Activated naive CD8-positive, alpha-beta T cell treated with anti-CD3 and anti-CD28 coated beads, Interleukin-2, amount 50 U/mL, for 24 hours (primary cell): ENCODE measurements at regions not wholly inside any gene's neighbourhood (a gene's known extent, or its start where the extent isn't known, plus 50 kb on each side); places are given as distances from the start of the nearest gene placed in this dataset.

Source experiments
- ATAC-seq: fragments of 150-1000 bp; cut with Tn5 transposase; one replicate; pipeline ENCODE4 v1.10.0; 2021
- DNase-seq: peaks from one replicate; pipeline ENCODE4 v3.0.0; 2021
- H3K27ac Mint-ChIP-seq: one replicate; pipeline ENCODE4 v1.8.0; 2021; ENCODE audit warnings: mild to moderate bottlenecking, mixed read lengths
- H3K27me3 Mint-ChIP-seq: one replicate; pipeline ENCODE4 v1.8.0; 2021; ENCODE audit warnings: mixed read lengths
- H3K36me3 Mint-ChIP-seq: one replicate; pipeline ENCODE4 v1.8.0; 2021; ENCODE audit warnings: low read depth, mixed read lengths
- H3K4me1 Mint-ChIP-seq: one replicate; pipeline ENCODE4 v1.8.0; 2021; ENCODE audit warnings: mixed read lengths
- H3K4me3 Mint-ChIP-seq: one replicate; pipeline ENCODE4 v1.8.0; 2021; ENCODE audit warnings: mild to moderate bottlenecking, moderate library complexity, mixed read lengths
- H3K9me3 Mint-ChIP-seq: one replicate; pipeline ENCODE4 v1.8.0; 2021; ENCODE audit warnings: mixed read lengths

DNA sequence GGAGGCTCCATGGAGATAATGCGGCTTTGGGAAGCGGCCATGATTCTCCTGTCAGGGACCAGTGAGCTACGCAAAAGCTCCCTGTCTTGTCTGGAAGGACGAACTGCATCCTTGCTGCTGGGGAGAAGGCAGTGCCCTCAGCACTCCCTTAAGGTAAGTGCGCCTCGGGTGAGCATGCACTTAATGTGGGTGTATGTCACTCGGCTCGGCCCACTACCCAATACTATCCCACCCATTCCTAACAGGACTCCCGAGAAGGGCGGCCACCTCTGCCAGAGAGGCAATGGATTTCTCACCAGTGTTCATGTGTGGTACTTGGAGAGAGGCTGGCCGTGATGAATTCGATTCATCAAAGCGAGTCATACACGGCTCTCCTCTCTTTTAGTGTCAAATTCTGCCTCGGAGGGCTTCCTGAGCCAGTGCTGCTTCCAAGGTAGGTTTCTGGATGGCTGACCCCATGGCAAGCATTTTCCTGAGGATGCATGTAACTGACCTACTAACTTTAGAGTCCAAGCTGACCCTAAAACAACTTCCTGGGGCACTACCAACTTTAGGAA is 151.7 kb upstream of the RTL1 start:
- H3K27me3 Mint-ChIP-seq, result no peaks in the 10 kb centered on the region
- no peak overlapping the region for H3K4me3 Mint-ChIP-seq
- peaks cover 17% of the 10 kb centered on the region for H3K9me3 Mint-ChIP-seq
- H3K36me3 Mint-ChIP-seq, result peaks cover 2% of the 10 kb centered on the region
- no peaks in the 10 kb centered on the region for H3K4me1 Mint-ChIP-seq
- ATAC-seq (no peak), DNase-seq (no peak)
- no peak overlapping the region for H3K27ac Mint-ChIP-seq

DNA sequence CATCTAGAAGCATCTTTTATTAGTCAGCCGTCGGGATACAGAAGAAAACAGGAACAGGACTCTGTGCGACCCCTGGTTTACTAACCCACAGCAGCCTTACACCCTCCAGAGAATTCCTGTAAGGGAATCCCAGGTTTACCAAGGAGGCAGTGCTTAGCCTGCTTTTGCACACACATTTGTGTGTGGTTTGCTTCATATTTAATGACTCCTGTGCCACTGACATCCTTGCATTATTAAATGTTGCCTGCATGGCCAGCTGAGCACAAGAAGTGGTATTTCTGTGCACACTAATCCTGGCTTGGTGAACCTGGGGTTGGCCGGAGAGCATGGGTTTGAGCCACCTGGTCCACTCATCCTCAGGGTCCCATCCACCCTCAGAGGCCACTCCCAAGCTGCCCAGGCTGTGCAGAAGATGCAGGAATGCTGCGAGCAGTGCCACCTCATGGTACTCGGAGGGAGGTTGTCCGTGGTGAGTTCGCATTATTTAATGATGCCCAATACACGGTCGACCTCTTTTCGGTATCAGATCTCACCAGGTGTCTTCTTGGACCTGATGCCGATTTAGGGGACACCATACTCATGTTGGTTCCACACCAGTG is 152.4 kb upstream of the RTL1 start:
- Mint-ChIP-seq H3K27ac (no peak overlapping the region), H3K4me3 (no peak overlapping the region), H3K4me1 (no peaks in the 10 kb centered on the region), H3K36me3 (peaks cover 2% of the 10 kb centered on the region), H3K27me3 (no peaks in the 10 kb centered on the region), H3K9me3 (peaks cover 17% of the 10 kb centered on the region)
- no peak for DNase-seq
- no peak for ATAC-seq

DNA sequence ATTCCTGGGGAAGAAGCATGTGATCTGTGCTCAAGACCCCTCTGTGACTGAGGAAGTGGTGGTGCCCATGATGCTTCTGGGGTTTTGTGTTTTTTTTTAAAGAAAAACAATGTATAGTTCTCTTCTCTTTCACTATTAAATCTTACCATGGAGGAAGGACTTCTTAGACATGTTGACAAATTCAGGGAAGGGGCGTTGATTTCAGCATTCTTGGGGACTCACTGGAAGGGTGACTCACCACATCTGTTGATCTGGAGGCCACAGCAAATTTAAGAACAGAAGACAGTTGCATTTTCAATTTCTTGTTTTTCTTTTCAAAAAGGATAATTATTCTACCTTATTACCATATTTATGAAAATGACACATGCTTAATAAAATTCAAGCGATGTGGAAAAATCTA is 152.9 kb upstream of the RTL1 start:
- no peaks in the 10 kb centered on the region for H3K27me3 Mint-ChIP-seq
- H3K4me1 Mint-ChIP-seq, result no peaks in the 10 kb centered on the region
- H3K9me3 Mint-ChIP-seq, result peaks cover 17% of the 10 kb centered on the region
- no peak overlapping the region for H3K27ac Mint-ChIP-seq
- ATAC-seq (no peak), DNase-seq (no peak)
- no peak overlapping the region for H3K4me3 Mint-ChIP-seq
- H3K36me3 Mint-ChIP-seq, result peaks cover 2% of the 10 kb centered on the region

DNA sequence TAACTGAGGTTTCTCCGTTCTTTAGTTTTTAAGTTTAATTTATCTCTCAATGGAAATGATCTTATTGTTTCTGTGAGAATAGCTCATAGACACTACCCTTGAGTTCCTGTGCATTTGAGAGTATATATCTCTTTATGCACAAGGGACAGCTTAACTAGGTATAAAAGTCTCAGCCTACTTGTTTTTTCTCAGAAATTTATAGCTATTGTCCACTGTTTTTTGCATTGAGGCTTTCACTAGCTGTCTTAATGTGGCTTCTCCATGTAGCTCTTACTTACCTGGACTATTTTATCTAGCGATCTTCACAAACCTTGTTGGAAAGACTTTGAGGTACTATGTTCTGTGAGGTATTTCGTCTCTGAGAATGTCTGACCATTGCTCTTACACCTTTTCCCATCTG is 153.9 kb upstream of the RTL1 start:
- peaks cover 17% of the 10 kb centered on the region for H3K9me3 Mint-ChIP-seq
- H3K4me1 Mint-ChIP-seq, result no peaks in the 10 kb centered on the region
- H3K36me3 Mint-ChIP-seq, result peaks cover 2% of the 10 kb centered on the region
- H3K27ac Mint-ChIP-seq, result no peak overlapping the region
- no peaks in the 10 kb centered on the region for H3K27me3 Mint-ChIP-seq
- H3K4me3 Mint-ChIP-seq, result no peak overlapping the region
- no peak for ATAC-seq
- DNase-seq, result no peak

DNA sequence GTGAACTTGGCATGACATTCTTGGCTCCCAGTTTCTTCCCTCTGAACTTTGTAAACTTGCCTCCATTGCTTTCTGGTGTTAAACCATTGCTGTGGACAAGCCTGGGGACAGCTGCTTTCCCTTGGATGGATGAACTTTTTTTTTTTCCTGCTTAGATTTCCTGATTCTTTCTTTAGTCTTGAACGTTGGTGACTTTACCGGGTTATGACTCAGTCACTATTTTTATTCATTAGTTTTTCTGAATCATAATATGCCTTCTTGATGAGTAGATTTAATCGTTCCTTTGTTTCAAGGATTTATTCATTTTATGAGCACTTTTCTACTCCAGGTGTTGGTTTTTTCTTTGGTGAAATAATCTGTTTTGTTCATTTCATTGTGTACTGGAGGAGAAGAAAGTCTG is 155.0 kb upstream of the RTL1 start:
- Mint-ChIP-seq H3K36me3 (peaks cover 2% of the 10 kb centered on the region), H3K4me3 (no peak overlapping the region), H3K9me3 (peaks cover 17% of the 10 kb centered on the region), H3K27me3 (no peaks in the 10 kb centered on the region), H3K27ac (no peak overlapping the region), H3K4me1 (no peaks in the 10 kb centered on the region)
- no peak for DNase-seq
- no peak for ATAC-seq

DNA sequence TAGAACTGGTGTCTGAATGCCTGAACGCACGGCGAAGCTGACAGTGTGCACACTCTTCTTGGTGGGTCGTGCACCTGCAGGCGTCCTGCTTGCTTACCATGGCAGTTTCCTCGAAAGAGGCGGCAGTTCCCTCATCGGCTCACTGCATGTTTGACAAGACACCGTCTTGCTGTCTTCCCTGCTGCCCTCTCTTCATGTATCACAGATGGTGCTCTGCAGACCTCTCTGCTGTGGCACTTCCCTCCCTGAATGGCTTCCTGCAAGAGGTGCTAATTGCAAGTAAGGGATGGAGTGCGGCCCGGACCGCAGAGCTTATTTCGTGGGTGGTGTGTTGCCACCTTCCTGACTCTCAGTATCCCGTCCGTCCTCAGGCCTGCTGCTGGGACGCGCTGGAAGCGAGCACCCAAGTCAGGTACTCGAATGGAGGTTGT is 156.7 kb upstream of the RTL1 start:
- Mint-ChIP-seq H3K9me3 (peaks cover 17% of the 10 kb centered on the region), H3K27me3 (no peaks in the 10 kb centered on the region), H3K27ac (no peak overlapping the region), H3K4me1 (no peaks in the 10 kb centered on the region), H3K36me3 (peaks cover 2% of the 10 kb centered on the region), H3K4me3 (no peak overlapping the region)
- DNase-seq (no peak), ATAC-seq (no peak)

DNA sequence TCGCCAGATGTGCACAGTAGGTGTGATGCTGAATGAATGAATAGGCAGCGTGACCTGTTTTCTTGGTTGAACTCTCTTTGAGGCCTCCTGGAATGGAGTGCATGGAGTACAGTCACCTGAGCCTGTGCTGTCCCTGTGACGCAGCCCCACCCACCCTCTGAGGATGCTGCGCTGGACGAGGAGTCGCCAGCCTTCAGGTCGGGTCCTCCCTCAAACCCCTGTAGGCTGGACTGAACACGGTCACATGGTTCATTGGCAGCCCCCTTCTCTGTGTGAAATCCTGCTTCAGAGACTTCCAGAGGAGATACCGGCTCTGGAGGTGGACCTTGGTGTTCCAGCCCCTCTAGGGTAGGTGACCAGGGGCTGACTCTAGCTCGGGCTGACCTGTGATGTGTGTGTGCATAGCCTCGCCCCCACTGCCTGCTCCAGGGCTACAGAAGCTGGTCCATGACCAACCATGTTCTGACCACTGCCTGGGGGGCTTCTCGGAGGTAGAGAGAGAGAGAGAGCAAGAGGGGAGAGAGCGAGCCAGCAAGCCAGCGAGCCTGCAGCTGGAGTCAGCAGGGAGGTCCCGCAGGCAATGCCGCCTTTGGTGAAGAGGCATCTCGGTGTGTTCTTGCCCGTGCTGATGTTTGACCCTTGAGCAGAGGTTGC is 158.0 kb upstream of the RTL1 start:
- H3K27ac Mint-ChIP-seq, result no peak overlapping the region
- no peaks in the 10 kb centered on the region for H3K27me3 Mint-ChIP-seq
- no peaks in the 10 kb centered on the region for H3K4me1 Mint-ChIP-seq
- DNase-seq (no peak), ATAC-seq (no peak)
- no peak overlapping the region for H3K4me3 Mint-ChIP-seq
- peaks cover 2% of the 10 kb centered on the region for H3K36me3 Mint-ChIP-seq
- H3K9me3 Mint-ChIP-seq, result peaks cover 14% of the 10 kb centered on the region

DNA sequence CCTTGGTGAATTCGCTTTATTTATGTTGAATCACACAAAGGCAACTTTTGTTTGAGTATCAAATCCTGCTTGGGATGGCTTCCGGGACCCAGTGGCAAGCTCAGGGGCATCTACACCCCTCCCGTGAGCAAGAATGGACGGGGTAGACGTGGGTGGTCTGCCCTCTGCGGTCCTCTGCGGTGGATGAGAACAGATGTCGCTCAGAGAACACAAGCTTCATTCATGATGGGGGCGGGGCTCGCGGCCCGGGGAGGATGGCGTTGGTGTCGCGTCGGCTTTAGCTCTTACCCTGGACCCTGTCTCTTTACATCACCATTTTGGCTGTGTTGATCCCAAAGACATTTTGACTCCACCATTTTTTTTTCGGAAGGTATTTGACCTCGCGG is 158.5 kb upstream of the RTL1 start:
- DNase-seq (no peak), ATAC-seq (no peak)
- Mint-ChIP-seq H3K27me3 (no peaks in the 10 kb centered on the region), H3K9me3 (peaks cover 13% of the 10 kb centered on the region), H3K36me3 (peaks cover 2% of the 10 kb centered on the region), H3K27ac (no peak overlapping the region), H3K4me1 (no peaks in the 10 kb centered on the region), H3K4me3 (no peak overlapping the region)

DNA sequence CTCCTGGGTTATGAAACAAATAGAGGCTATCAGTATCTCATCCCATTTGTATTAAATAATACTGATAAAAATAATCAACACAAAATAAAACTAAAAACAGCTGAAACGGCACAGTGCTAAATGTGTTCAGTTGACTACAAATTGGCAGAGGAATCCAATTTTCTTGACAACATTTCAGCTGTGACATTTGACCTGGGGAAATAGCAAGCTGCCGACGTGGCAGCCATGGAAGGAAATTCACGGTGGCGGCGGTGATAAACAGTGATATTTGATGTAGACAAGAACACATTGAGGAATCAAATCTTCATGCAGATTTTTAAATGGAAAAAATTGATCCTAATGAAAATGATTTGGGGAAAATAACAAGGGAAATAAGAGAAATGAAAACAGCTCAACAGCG is 159.1 kb upstream of the RTL1 start:
- Mint-ChIP-seq H3K4me1 (no peaks in the 10 kb centered on the region), H3K27me3 (peaks cover under 1% of the 10 kb centered on the region)
- no peak for ATAC-seq

DNA sequence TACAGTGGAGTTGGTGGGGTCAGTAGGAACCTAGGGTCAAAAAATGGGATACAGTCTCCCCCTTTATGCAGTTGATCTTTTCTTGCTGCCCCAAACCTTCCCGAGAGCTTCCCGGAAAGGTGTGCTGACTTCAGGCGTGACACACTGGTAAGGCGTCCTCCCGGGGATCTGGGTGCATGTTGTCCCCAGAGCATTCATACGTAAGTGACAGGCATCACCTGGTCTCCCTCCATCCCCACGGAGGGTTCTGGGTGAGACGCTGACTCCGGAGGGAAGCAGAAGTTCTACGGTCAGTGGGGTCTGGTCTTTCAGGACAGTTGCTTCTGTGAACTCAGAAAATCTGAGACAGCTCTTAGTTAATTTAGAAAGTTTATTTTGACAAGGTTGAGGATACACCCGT is 159.6 kb upstream of the RTL1 start:
- peaks cover 4% of the 10 kb centered on the region for H3K9me3 Mint-ChIP-seq
- H3K27me3 Mint-ChIP-seq, result peaks cover 1% of the 10 kb centered on the region
- ATAC-seq, result no peak
- no peaks in the 10 kb centered on the region for H3K4me1 Mint-ChIP-seq
- DNase-seq, result no peak
- no peak overlapping the region for H3K27ac Mint-ChIP-seq
- peaks cover under 1% of the 10 kb centered on the region for H3K36me3 Mint-ChIP-seq
- no peak overlapping the region for H3K4me3 Mint-ChIP-seq

More for the DNA sequence above, 159.1 kb upstream of the RTL1 start:
- no peak overlapping the region for H3K27ac Mint-ChIP-seq
- H3K9me3 Mint-ChIP-seq, result peaks cover 10% of the 10 kb centered on the region
- no peak overlapping the region for H3K4me3 Mint-ChIP-seq
- H3K36me3 Mint-ChIP-seq, result peaks cover 2% of the 10 kb centered on the region
- DNase-seq, result no peak

DNA sequence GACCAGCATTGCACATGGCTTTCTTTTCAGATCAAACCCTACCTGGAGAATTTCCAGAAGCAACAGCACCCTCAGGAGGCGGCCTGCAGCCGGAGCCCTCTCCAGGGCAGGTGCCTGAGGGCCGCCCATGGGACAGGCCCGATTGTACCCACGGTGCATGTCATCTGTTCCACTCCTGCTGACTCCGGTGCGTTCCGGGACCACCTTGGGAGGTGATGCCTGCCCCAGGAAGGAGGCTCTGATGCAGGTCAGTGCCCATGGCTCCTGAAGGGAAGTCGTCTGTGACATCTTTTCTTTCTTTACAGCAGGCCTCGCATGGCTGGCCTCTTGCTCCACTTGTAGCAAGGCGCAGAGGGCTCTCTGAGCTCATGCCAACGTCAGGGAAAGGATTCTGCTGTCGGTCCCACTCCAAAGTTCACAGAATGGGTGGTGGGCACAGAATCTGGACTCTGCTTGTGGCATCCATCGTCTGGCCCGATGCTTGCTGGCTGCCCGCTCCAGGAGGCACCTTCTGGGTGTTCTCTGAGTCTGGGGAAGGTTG is 160.7 kb upstream of the RTL1 start:
- H3K27me3 Mint-ChIP-seq, result peaks cover 1% of the 10 kb centered on the region
- no peaks in the 10 kb centered on the region for H3K36me3 Mint-ChIP-seq
- no peaks in the 10 kb centered on the region for H3K9me3 Mint-ChIP-seq
- no peak for ATAC-seq
- no peak for DNase-seq
- H3K27ac Mint-ChIP-seq, result no peak overlapping the region
- no peaks in the 10 kb centered on the region for H3K4me1 Mint-ChIP-seq
- no peak overlapping the region for H3K4me3 Mint-ChIP-seq

DNA sequence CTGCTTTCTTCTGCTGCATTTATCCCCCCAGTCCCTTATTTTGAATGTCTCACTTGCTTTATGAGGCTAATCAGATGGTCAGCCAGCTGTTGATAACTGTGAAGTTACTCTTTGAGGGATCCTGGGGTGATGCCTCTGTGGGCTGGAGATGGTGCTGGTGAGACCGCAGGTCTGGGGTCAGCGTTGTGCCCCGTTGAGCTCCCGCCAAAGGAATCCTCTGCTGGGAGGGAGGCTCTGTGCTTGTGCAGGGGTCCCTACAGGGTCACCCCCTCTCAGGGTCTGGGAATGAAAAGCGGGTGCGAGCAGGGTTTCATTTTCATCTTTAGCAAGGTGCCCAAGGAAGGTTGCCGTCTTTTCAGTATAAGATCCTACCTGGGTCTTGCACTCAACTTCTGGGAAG is 161.2 kb upstream of the RTL1 start:
- no peaks in the 10 kb centered on the region for H3K4me1 Mint-ChIP-seq
- H3K9me3 Mint-ChIP-seq, result no peaks in the 10 kb centered on the region
- no peak for ATAC-seq
- no peaks in the 10 kb centered on the region for H3K36me3 Mint-ChIP-seq
- peaks cover 1% of the 10 kb centered on the region for H3K27me3 Mint-ChIP-seq
- H3K27ac Mint-ChIP-seq, result no peak overlapping the region
- no peak overlapping the region for H3K4me3 Mint-ChIP-seq
- no peak for DNase-seq

DNA sequence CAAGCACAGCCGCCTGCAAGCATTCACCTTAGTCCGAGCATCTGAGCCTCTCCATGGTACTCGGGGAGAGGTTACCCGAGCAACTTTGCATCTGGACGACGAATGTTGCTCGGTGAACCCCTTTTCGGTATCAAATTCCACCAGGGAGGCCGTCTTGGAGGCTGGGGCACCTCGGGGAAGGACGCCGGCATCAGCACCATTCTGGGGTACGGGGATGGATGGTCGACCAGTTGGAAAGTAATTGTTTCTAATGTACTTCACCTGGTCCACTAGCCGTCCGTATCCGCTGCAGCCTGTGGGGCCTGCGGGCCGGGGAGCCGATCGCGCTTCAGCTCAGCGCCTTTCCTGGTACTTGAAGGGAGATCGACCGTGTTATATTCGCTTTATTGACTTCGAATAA is 161.7 kb upstream of the RTL1 start:
- H3K4me3 Mint-ChIP-seq, result no peak overlapping the region
- no peak overlapping the region for H3K27ac Mint-ChIP-seq
- ATAC-seq (no peak), DNase-seq (no peak)
- H3K9me3 Mint-ChIP-seq, result no peaks in the 10 kb centered on the region
- no peaks in the 10 kb centered on the region for H3K36me3 Mint-ChIP-seq
- no peaks in the 10 kb centered on the region for H3K4me1 Mint-ChIP-seq
- peaks cover 1% of the 10 kb centered on the region for H3K27me3 Mint-ChIP-seq

DNA sequence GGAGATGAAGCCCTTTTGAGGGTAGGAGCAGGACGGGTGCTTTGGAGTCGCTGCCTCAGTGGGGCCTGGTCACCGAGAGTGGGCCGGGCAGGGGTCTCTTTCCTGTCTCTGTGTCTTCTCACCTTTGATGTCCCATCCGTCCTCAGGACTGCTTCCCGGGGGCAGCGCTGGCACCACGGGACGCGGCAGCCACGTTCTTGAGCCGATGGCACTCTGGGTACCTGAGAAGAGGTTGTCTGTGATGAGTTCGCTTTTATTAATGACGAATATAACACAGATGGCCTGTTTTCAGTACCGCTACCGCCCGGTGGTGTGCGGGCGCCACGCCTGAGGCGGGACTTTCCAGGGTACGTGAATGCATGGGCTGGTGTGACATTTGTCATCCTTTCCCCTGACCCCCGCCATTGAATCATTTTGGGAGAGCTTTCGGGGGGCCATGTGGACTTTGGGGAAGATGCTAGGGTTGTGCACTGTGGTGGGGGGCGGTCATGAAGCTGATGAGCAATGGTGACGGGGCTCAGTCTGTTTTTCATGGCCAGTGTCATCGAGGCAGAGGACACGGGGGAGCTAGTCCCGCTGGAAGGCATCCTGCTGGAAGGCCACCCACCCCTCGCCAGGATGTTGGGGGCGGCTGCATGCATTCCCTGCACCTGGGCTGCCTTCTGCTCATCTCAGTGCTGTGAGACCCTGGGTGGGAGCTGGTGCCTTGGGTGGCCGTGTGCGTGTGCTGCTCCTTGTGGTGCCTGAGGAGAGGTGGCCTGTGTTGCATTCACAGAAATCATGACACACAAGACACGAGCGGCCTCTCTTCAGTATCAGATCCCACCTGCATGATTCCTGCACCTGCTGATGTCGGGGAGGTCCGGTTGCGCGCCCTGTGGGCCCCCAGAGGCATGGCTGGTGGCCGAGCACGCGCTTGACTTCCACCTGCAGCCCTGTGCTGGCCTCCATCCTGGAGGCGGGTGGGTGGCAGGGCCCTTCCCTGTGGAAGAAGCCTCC is 162.5 kb upstream of the RTL1 start:
- no peaks in the 10 kb centered on the region for H3K4me1 Mint-ChIP-seq
- no peaks in the 10 kb centered on the region for H3K9me3 Mint-ChIP-seq
- H3K27ac Mint-ChIP-seq, result no peak overlapping the region
- peaks cover 1% of the 10 kb centered on the region for H3K27me3 Mint-ChIP-seq
- H3K4me3 Mint-ChIP-seq, result no peak overlapping the region
- H3K36me3 Mint-ChIP-seq, result no peaks in the 10 kb centered on the region
- ATAC-seq (no peak), DNase-seq (no peak)
